GM23338 (cell line): ENCODE measurements at regions not wholly inside any gene's neighbourhood (a gene's known extent, or its start where the extent isn't known, plus 50 kb on each side); places are given as distances from the start of the nearest gene placed in this dataset.
"Not testable (repeated sequence)": the region's sequence is repeated elsewhere in the genome, so short reads cannot be mapped to it uniquely, and the experiment has no call there.

Source experiments
- ATAC-seq: fragments of 200-7000 bp; cut with Tn5 transposase; 3 replicates; pipeline ENCODE4 v1.9.1; 2020
- DNase-seq: peaks from one replicate; pipeline ENCODE4 v3.0.0-alpha.2; 2015; ENCODE audit warnings: low spot score
- H2AFZ ChIP-seq: fragments of 200-600 bp; sonication (generic); 2 replicates; pipeline ENCODE4 v1.8.0; 2016; ENCODE audit warnings: antibody characterized with exemption, mild to moderate bottlenecking, moderate library complexity
- H3F3A ChIP-seq: fragments of 200-600 bp; sonication (generic); replicated peaks from 2 replicates; pipeline ENCODE4 v1.8.0; 2017; ENCODE audit warnings: antibody characterized with exemption, mixed run types, low read depth
- H3K27ac ChIP-seq: fragments of 200-600 bp; sonication (generic); 2 replicates; pipeline ENCODE4 v1.6.1; 2016; ENCODE audit warnings: low read depth
- H3K27me3 ChIP-seq: fragments of 200-600 bp; sonication (generic); 2 replicates; pipeline ENCODE4 v1.8.0; 2016; ENCODE audit warnings: mild to moderate bottlenecking, mixed run types, moderate library complexity; ENCODE audit not compliant: insufficient read depth
- H3K36me3 ChIP-seq: fragments of 200-600 bp; sonication (generic); 2 replicates; pipeline ENCODE4 v1.8.0; 2016; ENCODE audit warnings: mild to moderate bottlenecking; ENCODE audit not compliant: insufficient read depth
- H3K4me1 ChIP-seq: fragments of 200-600 bp; sonication (generic); 2 replicates; pipeline ENCODE4 v1.8.0; 2016; ENCODE audit warnings: mild to moderate bottlenecking, moderate library complexity; ENCODE audit not compliant: insufficient read depth
- H3K4me2 ChIP-seq: fragments of 200-600 bp; sonication (generic); 2 replicates; pipeline ENCODE4 v1.7.1; 2017; ENCODE audit warnings: mixed run types
- H3K4me3 ChIP-seq: fragments of 200-600 bp; sonication (generic); 2 replicates; pipeline ENCODE4 v1.6.1; 2016; ENCODE audit warnings: mixed run types
- H3K79me2 ChIP-seq: fragments of 200-600 bp; sonication (generic); replicated peaks from 2 replicates; pipeline ENCODE4 v1.8.0; 2017; ENCODE audit warnings: mild to moderate bottlenecking; ENCODE audit not compliant: insufficient read depth
- H3K9me2 ChIP-seq: fragments of 200-600 bp; sonication (generic); 2 replicates; pipeline ENCODE4 v1.8.0; 2017; ENCODE audit not compliant: insufficient read depth
- H4K20me1 ChIP-seq: fragments of 200-600 bp; sonication (generic); replicated peaks from 2 replicates; pipeline ENCODE4 v1.8.0; 2017; ENCODE audit warnings: mild to moderate bottlenecking; ENCODE audit not compliant: insufficient read depth
- H3K27ac Mint-ChIP-seq: 2 replicates; pipeline ENCODE4 v1.8.0; 2020; ENCODE audit warnings: inconsistent platforms, mild to moderate bottlenecking, moderate library complexity, mixed read lengths
- H3K27me3 Mint-ChIP-seq: 3 replicates; pipeline ENCODE4 v1.8.0; 2022; ENCODE audit warnings: low read depth, mild to moderate bottlenecking, moderate library complexity, mixed read lengths, inconsistent platforms; ENCODE audit not compliant: insufficient read depth, poor library complexity
- H3K36me3 Mint-ChIP-seq: 3 replicates; pipeline ENCODE4 v1.8.0; 2021; ENCODE audit warnings: low read depth, mild to moderate bottlenecking, inconsistent platforms, moderate library complexity, mixed read lengths
- H3K4me1 Mint-ChIP-seq: 3 replicates; pipeline ENCODE4 v1.8.0; 2020; ENCODE audit warnings: mild to moderate bottlenecking, inconsistent platforms, mixed read lengths
- H3K4me3 Mint-ChIP-seq: 3 replicates; pipeline ENCODE4 v1.8.0; 2021; ENCODE audit warnings: moderate library complexity, mild to moderate bottlenecking, inconsistent platforms, mixed read lengths
- H3K9me3 Mint-ChIP-seq: 3 replicates; pipeline ENCODE4 v1.8.0; 2020; ENCODE audit warnings: moderate library complexity, mild to moderate bottlenecking, inconsistent platforms, mixed read lengths
- CREB1 ChIP-seq: fragments of 250-450 bp; sonication (Bioruptor Pico); IDR thresholded peaks from 2 replicates; pipeline ENCODE4 v1.5.0; 2020; ENCODE audit warnings: low read depth, mild to moderate bottlenecking, moderate library complexity
- POLR2AphosphoS5 ChIP-seq: IDR thresholded peaks from 2 replicates; pipeline ENCODE4 v1.6.1; 2016; ENCODE audit warnings: antibody characterized with exemption, low read depth
- ZNF114 ChIP-seq: fragments of 250-450 bp; sonication (Bioruptor Pico); IDR thresholded peaks from 2 replicates; pipeline ENCODE4 v1.5.0; 2020; ENCODE audit warnings: mild to moderate bottlenecking, moderate library complexity
- ZNF462 ChIP-seq: fragments of 250-450 bp; sonication (Bioruptor Pico); IDR thresholded peaks from 2 replicates; pipeline ENCODE4 v1.5.0; 2020; ENCODE audit warnings: mild to moderate bottlenecking, moderate library complexity
- TF ChIP-seq, protein P1 (sequence below): IDR thresholded peaks from 2 replicates; pipeline ENCODE4 v1.6.1; 2016; ENCODE audit warnings: antibody characterized with exemption

GRCh38 chr6:854406-855118, 161.6 kb upstream of the EXOC2 start (continued):
- no peak for TF ChIP-seq ZNF462 (CRISPR knock-in tag)
- TF ChIP-seq CREB1 (CRISPR knock-in tag), result no peak
- no peak for TF ChIP-seq POLR2AphosphoS5
- TF ChIP-seq, protein P1, sequence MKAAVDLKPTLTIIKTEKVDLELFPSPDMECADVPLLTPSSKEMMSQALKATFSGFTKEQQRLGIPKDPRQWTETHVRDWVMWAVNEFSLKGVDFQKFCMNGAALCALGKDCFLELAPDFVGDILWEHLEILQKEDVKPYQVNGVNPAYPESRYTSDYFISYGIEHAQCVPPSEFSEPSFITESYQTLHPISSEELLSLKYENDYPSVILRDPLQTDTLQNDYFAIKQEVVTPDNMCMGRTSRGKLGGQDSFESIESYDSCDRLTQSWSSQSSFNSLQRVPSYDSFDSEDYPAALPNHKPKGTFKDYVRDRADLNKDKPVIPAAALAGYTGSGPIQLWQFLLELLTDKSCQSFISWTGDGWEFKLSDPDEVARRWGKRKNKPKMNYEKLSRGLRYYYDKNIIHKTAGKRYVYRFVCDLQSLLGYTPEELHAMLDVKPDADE, result no peak
- no peak for TF ChIP-seq ZNF114

DNA sequence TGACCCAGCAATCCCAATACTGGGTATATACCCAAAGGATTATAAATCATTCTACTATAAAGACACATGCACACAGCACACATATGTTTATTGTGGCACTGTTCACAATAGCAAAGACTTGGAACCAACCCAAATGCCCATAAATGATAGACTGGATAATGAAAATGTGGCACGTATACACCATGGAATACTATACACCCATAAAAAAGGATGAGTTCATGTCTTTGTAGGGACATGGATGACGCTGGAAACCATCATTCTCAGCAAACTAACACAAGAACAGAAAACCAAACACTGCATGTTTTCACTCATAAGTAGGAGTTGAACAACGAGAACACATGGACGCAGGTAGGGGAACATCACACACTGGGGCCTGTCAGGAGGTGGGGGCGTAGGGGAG, 159.3 kb upstream of the EXOC2 start:
- not testable (repeated sequence) for H3K4me1 ChIP-seq, H3K79me2 ChIP-seq, H3K4me3 ChIP-seq, H3K27me3 Mint-ChIP-seq, H3K4me2 ChIP-seq, H3K27ac Mint-ChIP-seq, H3K4me3 Mint-ChIP-seq, H2AFZ ChIP-seq, H3K36me3 Mint-ChIP-seq, H3K27ac ChIP-seq, H3K4me1 Mint-ChIP-seq, H3F3A ChIP-seq, H3K27me3 ChIP-seq, H4K20me1 ChIP-seq, ATAC-seq, H3K9me2 ChIP-seq, DNase-seq, H3K36me3 ChIP-seq
- peaks cover 11% of the 10 kb centered on the region for H3K9me3 Mint-ChIP-seq
